Stimulated activated CD4-positive, alpha-beta T cell treated with anti-CD3 and anti-CD28 coated beads, Interleukin-2, amount 100 ng/mL, for 48 hours (primary cell): ENCODE measurements at regions not wholly inside any gene's neighbourhood (a gene's known extent, or its start where the extent isn't known, plus 50 kb on each side); places are given as distances from the start of the nearest gene placed in this dataset.

ENCODE experiments used
- DNase-seq, 2 donors: peaks; one replicate each; pipeline ENCODE4 v3.0.0-alpha.2; 2020

GRCh38 chr5:120365656-120366446 lies 98.2 kb upstream of the PRR16 start:
- DNase-seq, result no peak

- no peak for DNase-seq
Observed at GRCh38 chr5:120367896-120368634, 96.0 kb upstream of the PRR16 start.

- DNase-seq, result no peak
Observed at GRCh38 chr5:120368923-120369715, 95.0 kb upstream of the PRR16 start.

GRCh38 chr5:120372899-120373298 lies 91.2 kb upstream of the PRR16 start:
- no peak for DNase-seq

GRCh38 chr5:120375248-120375647 lies 88.9 kb upstream of the PRR16 start:
- no peak for DNase-seq

GRCh38 chr5:120380644-120381043 lies 83.5 kb upstream of the PRR16 start:
- no peak for DNase-seq

- no peak for DNase-seq
Observed at GRCh38 chr5:120382833-120383232, 81.3 kb upstream of the PRR16 start.

- no peak for DNase-seq
Observed at GRCh38 chr5:120386981-120387380, 77.1 kb upstream of the PRR16 start.

GRCh38 chr5:120388016-120388781 lies 75.9 kb upstream of the PRR16 start:
- DNase-seq, result no peak

- DNase-seq, result no peak
Observed at GRCh38 chr5:120394259-120394658, 69.8 kb upstream of the PRR16 start.

GRCh38 chr5:120396186-120396585 lies 67.9 kb upstream of the PRR16 start:
- no peak for DNase-seq

- DNase-seq, result no peak
Observed at GRCh38 chr5:120400356-120400755, 63.7 kb upstream of the PRR16 start.

GRCh38 chr5:120402606-120403005 lies 61.5 kb upstream of the PRR16 start:
- DNase-seq, result no peak

- no peak for DNase-seq
Observed at GRCh38 chr5:120405286-120405864, 58.7 kb upstream of the PRR16 start.

- DNase-seq, result no peak
Observed at GRCh38 chr5:120405923-120406322, 58.2 kb upstream of the PRR16 start.

GRCh38 chr5:120413686-120414085 lies 50.4 kb upstream of the PRR16 start:
- no peak for DNase-seq
